Fibroblast of lung (primary cell): ENCODE measurements at regions not wholly inside any gene's neighbourhood (a gene's known extent, or its start where the extent isn't known, plus 50 kb on each side); places are given as distances from the start of the nearest gene placed in this dataset.
A peak's percentile ranks its signal among the peaks of the same experiment; 100 is the strongest.

ENCODE experiments used
- DNase-seq, 2 donors: peaks; one replicate each; pipeline versions ENCODE4 v3.0.0 to v3.0.0-alpha.2; 2010; ENCODE audit warnings: low read depth in 2 of 2
- H2AFZ ChIP-seq: 2 replicates; pipeline ENCODE4 v1.5.1; 2012; ENCODE audit warnings: low read length, control low read depth, inconsistent platforms
- H3K27ac ChIP-seq: 2 replicates; pipeline ENCODE4 v1.5.1; 2011; ENCODE audit warnings: low read length, control low read depth; ENCODE audit not compliant: insufficient read depth
- H3K27me3 ChIP-seq: 2 replicates; pipeline ENCODE4 v1.5.1; 2011; ENCODE audit warnings: mild to moderate bottlenecking, low read length; ENCODE audit not compliant: control insufficient read depth, insufficient read depth
- H3K36me3 ChIP-seq: 2 replicates; pipeline ENCODE4 v1.5.1; 2011; ENCODE audit warnings: low read length; ENCODE audit not compliant: control insufficient read depth, insufficient read depth
- H3K4me1 ChIP-seq: 2 replicates; pipeline ENCODE4 v1.5.1; 2011; ENCODE audit warnings: low read length; ENCODE audit not compliant: control insufficient read depth, insufficient read depth; ENCODE audit errors: extremely low read depth
- H3K4me2 ChIP-seq: 2 replicates; pipeline ENCODE4 v1.5.1; 2011; ENCODE audit warnings: low read length, control low read depth; ENCODE audit not compliant: insufficient read depth; ENCODE audit errors: extremely low read depth
- H3K4me3 ChIP-seq, 4 experiments: fragments of 200-600 bp in 1 of 4; sonication (generic) in 1 of 4; replicated peaks in 1 of 4; 2 replicates each; pipeline ENCODE4 v1.5.1; 2011 to 2016; ENCODE audit warnings: low read length in 4 of 4, low read depth in 3 of 4, mild to moderate bottlenecking in 3 of 4, control low read depth in 2 of 4, inconsistent platforms in 1 of 4, mixed read lengths in 1 of 4; ENCODE audit not compliant: insufficient read depth in 1 of 4; ENCODE audit errors: control extremely low read depth in 1 of 4
- H3K79me2 ChIP-seq: 2 replicates; pipeline ENCODE4 v1.5.1; 2012; ENCODE audit warnings: mild to moderate bottlenecking, low read length, inconsistent platforms; ENCODE audit not compliant: control insufficient read depth, insufficient read depth
- H3K9ac ChIP-seq: 2 replicates; pipeline ENCODE4 v1.5.1; 2011; ENCODE audit warnings: mild to moderate bottlenecking, low read length, control low read depth; ENCODE audit not compliant: insufficient read depth
- H3K9me3 ChIP-seq: 2 replicates; pipeline ENCODE4 v1.5.1; 2012; ENCODE audit warnings: low read depth, low read length; ENCODE audit not compliant: control insufficient read depth, insufficient read depth
- H4K20me1 ChIP-seq: 2 replicates; pipeline ENCODE4 v1.5.1; 2011; ENCODE audit warnings: low read length; ENCODE audit not compliant: control insufficient read depth, insufficient read depth; ENCODE audit errors: extremely low read depth
- CTCF ChIP-seq, 2 donors: IDR thresholded peaks in 1 of 2; conservative IDR thresholded peaks in 1 of 2; 1 replicate in 1 of 2; 2 replicates in 1 of 2; pipeline ENCODE4 v1.5.1; 2011 to 2012; ENCODE audit warnings: low read length in 2 of 2, control low read depth in 1 of 2, inconsistent platforms in 1 of 2, low read depth in 1 of 2, mild to moderate bottlenecking in 1 of 2
- EZH2 ChIP-seq: IDR thresholded peaks from 2 replicates; pipeline ENCODE4 v1.5.1; 2012; ENCODE audit warnings: low read length, control low read depth, mild to moderate bottlenecking; ENCODE audit errors: missing control alignments

- no peaks in the 10 kb centered on the region for H3K36me3 ChIP-seq
- H3K9ac ChIP-seq = no peak overlapping the region
- H2AFZ ChIP-seq = no peak overlapping the region
- TF ChIP-seq CTCF (conservative IDR thresholded peaks at IDR 0.05 in 1 of 2, IDR thresholded peaks at IDR 0.05 in 1 of 2; ENCODE audit: low read depth in 1 of 2, low read length in 2 of 2) (no peak), EZH2 (no peak)
- no peak overlapping the region for H3K27ac ChIP-seq
- no peaks in the 10 kb centered on the region for H3K79me2 ChIP-seq
- no peaks in the 10 kb centered on the region for H3K9me3 ChIP-seq
- H3K4me2 ChIP-seq = no peak overlapping the region
- DNase-seq = no peak
- no peak overlapping the region for H3K4me3 ChIP-seq
- H3K4me1 ChIP-seq = no peaks in the 10 kb centered on the region
- H3K27me3 ChIP-seq = no peaks in the 10 kb centered on the region
- H4K20me1 ChIP-seq = no peaks in the 10 kb centered on the region
Observed at GRCh38 chr4:61143461-61143860, 56.7 kb upstream of the ADGRL3 start.

GRCh38 chr4:61149278-61149677 lies 50.8 kb upstream of the ADGRL3 start:
- no peaks in the 10 kb centered on the region for H3K27me3 ChIP-seq
- H2AFZ ChIP-seq = no peak overlapping the region
- no peak overlapping the region for H3K4me2 ChIP-seq
- DNase-seq = peak; percentile 19 to 71
- no peaks in the 10 kb centered on the region for H4K20me1 ChIP-seq
- H3K27ac ChIP-seq = no peak overlapping the region
- H3K79me2 ChIP-seq = no peaks in the 10 kb centered on the region
- no peak overlapping the region for H3K4me3 ChIP-seq
- TF ChIP-seq EZH2 = no peak
- TF ChIP-seq CTCF (conservative IDR thresholded peaks at IDR 0.05 in 1 of 2, IDR thresholded peaks at IDR 0.05 in 1 of 2; ENCODE audit: low read depth in 1 of 2, low read length in 2 of 2) = no peak
- H3K9ac ChIP-seq = no peak overlapping the region
- no peaks in the 10 kb centered on the region for H3K36me3 ChIP-seq
- H3K4me1 ChIP-seq = no peaks in the 10 kb centered on the region
- no peaks in the 10 kb centered on the region for H3K9me3 ChIP-seq
